KBM-7 (cell line): ENCODE measurements at regions not wholly inside any gene's neighbourhood (a gene's known extent, or its start where the extent isn't known, plus 50 kb on each side); places are given as distances from the start of the nearest gene placed in this dataset.
"Not testable (repeated sequence)": the region's sequence is repeated elsewhere in the genome, so short reads cannot be mapped to it uniquely, and the experiment has no call there.

Experiments
- DNase-seq: peaks from one replicate; pipeline ENCODE4 v3.0.0-alpha.2; 2015
- in situ Hi-C: fragments of 300-500 bp; cut with MboI; formaldehyde crosslinking; loops from 2 replicates; pipeline ENCODE4 v1.14.3; 2020; ENCODE audit warnings: low sequenced_read_pairs, low pct_unique_long_range_greater_than_20kb, mixed read lengths

DNA sequence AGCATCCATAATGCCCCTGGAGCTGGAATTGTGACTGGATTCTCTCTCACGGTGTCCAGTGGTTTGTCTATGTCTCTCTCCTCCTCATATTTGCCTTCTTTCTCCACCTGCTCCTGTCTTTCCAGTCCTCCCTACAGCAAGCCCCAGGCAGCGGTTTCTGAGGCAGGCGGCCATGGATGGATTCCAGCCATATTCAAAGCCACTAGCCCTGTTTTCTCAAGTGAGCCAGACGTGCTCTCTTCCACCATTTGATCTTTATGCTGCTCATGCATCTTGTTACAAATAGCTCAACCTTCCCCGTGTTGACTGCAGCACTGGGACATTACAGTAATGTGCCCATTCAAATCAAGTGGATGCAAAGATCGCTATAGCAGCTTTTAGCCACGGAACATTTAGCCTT is 387.2 kb upstream of the PODXL start:
- in situ Hi-C loops, result no loop called here

DNA sequence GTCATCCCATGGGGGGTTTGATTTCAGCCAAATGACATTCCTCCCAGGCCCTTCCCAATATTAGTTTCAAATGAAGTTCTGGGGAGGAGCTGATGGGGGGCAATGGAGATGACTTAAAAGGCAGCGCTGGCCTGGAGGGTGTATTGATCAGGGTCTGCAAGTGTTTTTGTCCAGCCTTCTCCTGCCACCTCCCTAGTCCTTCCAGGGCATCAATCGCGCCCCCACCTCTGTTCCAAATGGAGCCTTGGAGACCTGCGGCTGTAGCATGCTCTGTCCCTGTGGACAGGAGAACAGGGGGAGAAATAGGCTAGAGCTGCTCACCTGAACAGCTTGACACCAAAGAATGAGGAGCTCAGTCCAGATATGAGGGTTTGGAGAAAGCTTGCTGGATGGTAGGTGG is 386.8 kb upstream of the PODXL start:
- DNase-seq, result no peak
- in situ Hi-C loops, result no loop called here

More for the DNA sequence above, 387.2 kb upstream of the PODXL start:
- no peak for DNase-seq

DNA sequence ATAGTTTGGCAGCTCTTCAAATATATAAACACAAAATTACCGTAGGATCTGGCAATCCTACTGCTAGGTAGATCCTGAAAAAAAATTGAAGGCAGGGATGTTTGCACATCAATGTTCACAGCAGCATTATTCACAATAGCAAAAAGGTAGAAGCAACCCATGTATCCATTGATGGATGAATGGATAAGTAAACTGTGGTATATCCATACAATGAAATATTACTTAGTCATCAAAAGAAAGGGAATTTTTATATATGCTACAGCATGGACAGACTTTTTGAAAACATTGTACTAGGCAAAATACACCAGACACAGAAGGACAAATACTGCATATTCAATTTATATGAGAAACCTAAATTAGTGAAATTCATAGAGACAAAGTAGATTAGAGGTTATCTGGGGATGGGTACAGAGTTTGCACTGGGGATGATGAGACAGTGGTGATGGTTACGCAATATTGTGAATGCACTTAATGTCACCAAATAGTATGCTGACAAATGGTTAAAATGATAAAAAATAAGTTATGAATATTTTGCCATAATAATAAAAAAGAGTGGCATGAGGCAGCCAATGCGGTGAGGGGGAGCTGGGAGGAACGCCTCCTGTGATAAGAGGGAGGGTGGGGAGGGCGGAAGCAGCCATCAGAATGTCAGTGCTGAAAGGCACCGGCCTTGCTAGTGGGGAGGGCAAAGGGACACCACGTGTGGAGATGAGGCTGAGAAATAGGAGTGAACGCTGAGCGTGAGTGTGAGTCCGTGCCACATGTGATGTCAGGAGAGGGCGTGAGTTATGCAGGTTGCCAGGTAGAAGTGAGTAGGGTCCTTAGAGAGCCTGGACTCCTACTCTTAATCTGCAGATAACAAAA is 386.1 kb upstream of the PODXL start:
- in situ Hi-C loops, result no loop called here
- no peak for DNase-seq

DNA sequence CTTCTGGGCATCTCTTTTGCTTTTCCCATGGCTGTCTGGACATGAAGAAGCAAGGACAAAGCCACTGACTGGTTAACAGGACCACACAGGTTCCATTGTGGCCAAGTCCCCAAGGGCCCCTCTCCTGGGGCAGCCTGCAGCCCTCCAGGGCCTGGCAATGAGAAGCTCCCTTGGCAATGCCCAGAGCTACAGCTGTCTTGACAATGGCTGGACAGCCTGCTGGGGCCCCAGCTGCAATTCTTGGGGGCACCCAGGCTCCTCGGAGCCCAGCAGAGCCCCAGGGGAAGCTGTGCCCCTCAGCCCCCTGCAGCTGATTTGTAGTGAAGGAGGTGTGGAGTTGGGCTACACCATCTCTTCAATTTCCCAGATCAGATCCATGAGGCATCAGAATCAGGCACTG is 384.9 kb upstream of the PODXL start:
- in situ Hi-C loops, result no loop called here
- DNase-seq, result no peak

DNA sequence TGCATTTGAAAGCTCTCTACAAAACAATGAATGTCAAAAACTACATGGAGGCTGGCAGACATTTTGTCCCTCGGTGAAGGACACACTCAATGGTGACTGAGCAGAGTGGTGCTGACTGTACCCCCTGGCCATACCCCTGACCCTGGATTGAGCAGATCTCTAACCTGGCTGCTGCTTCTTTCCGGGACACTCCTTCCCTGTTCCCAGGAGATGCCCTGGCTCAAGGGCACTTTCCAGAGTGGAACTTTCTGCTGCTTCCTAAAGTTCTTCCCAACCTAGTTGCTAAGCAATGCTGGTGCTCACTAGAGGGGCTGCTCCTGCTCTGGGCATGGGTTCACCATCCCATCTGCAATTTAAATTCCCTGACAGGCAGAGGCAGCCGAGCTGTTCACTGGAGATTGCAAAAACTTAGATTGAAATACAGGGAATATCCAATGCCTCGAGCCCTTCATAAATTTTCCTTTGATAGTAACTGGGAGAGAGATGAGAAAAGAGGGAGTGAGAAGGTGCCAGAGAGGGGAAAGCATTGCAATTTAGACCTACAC is 384.3 kb upstream of the PODXL start:
- in situ Hi-C loops, result no loop called here
- no peak for DNase-seq

DNA sequence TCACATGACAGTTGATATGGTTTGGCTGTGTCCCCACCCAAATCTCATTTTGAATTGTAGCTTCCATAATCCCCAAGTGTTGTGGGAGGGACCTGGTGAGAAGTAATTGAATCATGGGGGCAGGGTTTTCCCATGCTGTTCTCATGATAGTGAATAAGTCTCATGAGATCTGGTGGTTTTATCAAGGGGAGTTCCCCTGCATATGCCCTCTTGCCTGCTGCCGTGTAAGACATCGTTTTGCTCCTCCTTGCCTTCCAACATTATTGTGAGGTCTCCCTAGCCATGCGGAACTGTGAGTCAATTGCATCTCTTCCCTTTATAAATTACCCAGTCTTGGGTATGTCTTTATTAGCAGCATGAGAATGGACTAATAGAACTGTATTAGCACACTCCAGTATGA is 382.4 kb upstream of the PODXL start:
- DNase-seq, in situ Hi-C loops: not testable (repeated sequence)

DNA sequence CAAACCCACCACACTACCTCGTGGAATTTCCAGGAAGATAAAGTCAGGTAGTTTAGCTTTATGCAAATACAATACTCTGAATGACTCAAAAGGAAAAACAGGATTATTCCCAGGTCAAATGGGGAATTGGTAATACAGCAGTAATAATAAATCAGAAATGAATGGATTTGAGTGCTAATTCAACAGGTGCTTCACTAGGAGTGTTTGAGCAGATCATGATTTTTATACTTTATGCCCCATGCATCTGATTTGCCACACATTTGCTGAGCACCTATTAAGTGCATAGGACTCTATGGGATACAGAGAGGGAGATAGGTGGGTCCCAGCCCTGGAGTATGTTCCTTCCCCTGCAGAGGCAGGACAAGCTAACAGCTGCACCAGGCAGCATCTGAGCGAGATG is 381.4 kb upstream of the PODXL start:
- no peak for DNase-seq
- in situ Hi-C loops, result no loop called here

DNA sequence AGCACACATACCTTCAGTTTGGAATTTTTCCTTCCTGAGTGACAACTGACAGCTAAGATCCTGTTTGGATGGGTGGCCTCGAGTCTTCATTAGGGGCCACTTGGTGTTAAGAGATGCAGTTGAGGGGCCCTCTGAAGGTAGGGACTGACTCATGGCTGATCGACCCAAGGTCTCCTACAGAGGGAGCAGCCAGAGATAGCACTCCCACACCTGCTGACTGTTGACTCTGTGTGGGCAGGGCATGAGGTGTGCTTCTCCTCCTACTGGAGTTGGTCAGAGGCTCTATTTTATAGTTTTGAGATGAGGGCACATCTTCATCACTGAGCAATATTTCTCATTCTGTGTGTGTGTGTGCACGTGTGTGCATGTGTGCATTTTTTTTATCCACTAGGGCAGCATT is 378.8 kb upstream of the PODXL start:
- no peak for DNase-seq
- in situ Hi-C loops, result no loop called here

DNA sequence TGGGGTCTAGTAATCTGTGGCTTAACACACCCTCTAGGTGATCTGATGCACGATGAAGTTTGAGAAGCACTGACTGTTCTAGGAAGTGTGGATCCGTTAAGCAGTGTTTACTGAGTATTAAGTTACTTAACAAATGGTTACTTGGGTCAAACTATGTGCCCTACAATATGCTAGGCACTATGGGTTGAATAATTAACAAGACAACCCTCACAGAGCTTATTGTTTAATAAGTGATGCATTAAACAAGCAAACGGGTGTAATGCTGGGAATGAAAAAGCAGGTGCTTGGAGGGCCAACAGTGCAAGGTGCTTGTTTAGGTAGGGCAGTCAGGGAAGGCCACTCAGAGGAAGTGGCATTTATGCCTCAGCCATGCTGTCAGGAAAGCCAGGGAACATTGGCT is 378.0 kb upstream of the PODXL start:
- no peak for DNase-seq
- in situ Hi-C loops, result no loop called here

DNA sequence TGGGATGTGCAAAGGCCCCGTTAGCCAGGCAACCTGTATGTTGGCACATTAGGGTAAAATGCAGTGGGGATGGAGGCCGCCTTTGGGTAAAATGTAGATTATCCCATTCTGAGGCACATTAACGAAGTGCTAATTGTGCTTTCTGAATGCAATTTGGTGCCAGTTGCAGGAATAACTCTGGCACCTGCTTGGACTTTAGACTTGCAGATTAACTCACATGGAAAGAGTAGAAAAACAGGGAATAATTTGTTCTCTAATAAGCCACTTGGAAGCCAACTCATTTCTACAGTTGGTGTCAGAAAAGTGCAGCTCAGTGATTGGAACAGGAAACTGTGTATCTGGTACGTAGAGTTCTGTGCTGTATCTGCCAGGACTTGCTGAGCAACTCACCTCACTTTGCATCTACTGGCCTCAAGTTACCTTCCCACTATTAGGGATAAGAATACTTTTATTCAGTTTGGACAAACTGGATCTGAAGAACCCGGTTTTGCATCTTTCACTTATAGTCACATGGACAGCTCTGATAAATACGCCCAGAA is 377.4 kb upstream of the PODXL start:
- no peak for DNase-seq
- in situ Hi-C loops, result no loop called here

DNA sequence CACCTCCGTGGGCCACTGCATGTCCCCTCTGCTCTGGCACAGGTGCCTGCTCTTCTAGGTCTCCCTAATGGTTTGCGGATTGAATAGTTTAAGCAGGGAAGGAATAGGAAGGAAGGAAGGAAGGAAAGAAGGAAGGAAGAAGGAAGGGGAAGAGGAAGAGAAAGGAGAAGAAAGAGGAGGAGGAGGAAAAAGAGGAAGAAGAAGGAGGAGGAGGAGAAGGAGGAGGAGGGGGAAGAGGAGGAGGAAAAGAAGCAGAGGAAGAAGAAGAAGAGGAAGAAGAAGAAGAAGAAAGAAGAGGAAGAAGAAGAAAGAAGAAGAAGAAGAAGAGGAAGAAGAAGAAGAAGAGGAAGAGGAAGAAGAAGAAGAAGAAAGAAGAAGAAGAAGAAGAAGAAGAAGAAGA is 376.8 kb upstream of the PODXL start:
- DNase-seq, in situ Hi-C loops: not testable (repeated sequence)

DNA sequence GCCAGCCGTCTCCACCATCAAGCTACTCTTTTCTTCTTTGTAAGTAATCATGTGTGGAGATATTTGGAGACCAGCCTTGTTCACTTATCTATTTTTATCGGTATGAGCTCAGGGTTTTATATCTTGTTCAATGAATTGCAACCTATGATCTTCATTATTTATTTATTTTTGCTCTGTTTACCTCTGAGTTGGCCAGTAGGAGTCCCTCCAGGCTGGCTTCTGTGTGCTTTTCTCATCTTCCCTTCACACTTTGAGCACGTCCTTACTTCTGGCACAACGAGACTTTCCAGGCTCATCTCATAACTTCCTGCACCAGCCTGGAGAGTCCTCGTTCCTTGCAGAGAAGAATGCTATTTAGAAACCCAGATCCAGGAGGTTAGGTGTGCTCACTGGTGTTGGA is 375.8 kb upstream of the PODXL start:
- no peak for DNase-seq
- in situ Hi-C loops, result no loop called here

DNA sequence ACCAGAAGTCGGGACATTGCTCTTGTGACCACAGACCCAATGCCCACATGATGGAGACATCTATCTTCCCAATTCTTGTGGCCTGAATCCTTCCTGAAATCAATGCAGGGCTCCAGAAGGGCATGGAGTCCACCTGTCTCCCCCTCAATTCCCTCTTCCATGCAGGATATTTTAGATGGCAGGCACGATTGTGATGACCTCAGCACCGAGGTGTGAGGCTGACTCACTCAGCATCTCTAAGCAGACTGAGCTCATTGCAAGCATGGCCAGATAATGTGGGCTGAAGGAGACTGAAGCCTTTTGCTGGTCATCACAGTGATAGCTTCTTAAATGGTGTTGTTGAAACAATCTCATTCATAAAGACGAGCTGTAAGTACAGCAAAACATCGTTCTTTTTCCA is 374.9 kb upstream of the PODXL start:
- no peak for DNase-seq
- in situ Hi-C loops, result no loop called here

DNA sequence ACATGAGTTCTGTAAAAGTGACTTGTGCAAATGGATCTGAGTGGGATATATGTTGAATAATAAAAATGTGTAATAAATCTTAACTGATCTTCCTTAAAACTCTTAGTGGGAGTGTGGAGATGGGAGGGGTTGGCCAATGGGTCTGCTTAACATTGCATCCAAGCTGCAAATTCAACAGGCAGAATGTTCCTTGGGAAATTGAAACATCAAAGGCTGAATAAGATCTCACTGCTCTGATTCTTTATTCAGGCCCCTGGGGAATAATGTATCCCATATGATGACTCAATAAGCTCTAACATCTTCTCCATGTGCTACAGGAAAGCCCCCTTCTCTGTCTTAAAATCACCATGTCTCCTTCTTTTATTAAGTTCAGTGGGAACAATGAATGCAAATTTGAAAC is 373.2 kb upstream of the PODXL start:
- no peak for DNase-seq
- in situ Hi-C loops, result no loop called here

DNA sequence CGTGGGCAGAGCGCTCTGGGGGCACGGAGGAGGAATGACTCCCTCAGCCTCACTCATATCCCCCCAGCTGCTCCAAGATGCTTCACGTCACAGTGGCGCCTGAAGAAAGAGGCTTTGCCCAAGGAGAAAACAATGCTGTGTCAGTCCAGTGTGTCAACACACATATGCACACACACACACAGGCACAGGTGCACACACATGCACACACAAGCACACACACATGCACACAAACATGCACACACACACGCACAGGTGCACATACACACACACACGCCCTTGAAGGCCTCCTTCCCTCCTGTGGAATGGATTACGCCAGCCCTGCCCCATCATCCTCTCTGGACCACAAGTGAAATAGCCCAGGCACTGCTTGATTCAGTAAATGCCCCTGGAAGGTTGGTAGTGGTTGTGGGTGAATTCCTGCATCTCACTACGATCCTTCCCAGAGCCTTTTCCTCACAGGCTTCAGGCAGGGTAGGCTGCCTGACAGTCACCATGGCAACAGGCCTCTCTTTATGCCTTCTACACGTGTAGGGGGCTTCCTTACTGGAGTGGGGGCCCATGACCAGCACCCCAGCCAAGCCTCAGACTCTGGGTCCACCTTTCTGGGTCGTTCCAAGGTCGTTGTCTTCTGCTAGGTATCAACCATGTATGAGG is 371.5 kb upstream of the PODXL start:
- DNase-seq, result no peak
- in situ Hi-C loops, result no loop called here

DNA sequence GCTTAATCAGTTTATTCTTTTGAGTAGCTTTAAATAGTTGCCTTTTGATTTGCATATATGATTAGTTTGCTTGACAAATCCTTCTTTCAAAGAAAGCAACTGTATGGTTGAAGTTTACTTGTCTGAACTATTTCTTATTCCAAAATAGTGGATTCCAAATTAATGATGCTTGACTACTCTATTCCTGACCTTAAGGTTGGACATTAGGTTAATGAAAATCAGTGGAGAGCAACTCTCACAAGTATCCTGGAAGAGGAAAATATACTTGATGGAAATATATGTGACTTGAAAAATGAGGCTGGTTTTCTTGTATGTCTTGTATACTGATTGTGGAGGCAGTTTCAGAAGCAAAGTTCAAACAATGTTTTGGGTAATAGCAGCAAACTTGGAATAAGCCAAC is 369.2 kb upstream of the PODXL start:
- in situ Hi-C loops, result no loop called here

DNA sequence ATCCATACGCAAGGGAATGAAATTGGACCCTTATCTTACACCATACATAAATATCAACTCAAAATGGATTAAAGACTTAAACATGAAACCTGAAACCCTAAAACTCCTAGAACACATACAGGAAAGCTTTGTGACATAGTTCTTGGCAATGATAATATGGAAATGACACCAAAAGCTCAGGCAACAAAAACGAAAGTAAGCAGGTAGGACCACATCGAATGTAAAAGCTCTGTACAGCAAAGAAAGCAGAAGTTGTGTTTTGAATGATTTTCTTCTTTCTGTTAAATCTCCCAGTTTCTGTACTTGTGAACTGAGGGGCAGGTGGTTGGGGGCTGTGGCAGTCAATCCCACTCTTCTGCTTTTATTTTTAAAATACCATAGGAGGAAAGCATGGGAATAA is 368.4 kb upstream of the PODXL start:
- in situ Hi-C loops, result no loop called here
- DNase-seq, result no peak

More for the DNA sequence above, 369.2 kb upstream of the PODXL start:
- DNase-seq, result no peak

DNA sequence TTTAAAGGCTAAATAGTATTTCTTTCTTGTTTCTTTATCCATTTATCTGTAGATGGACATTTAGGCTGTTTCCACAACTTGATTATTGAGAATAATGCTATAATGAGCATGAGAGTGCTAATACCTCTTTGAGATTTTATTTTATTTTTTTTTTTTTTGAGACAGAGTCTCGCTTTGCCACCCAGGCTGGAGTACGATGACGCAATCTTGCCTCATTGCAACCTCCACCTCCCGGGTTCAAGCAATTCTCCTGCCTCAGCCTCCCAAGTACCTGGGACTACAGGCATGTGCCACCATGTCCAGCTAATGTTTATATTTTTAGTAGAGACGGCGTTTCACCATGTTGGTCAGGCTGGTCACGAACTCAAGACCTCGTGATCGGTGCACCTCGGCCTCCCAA is 366.5 kb upstream of the PODXL start:
- in situ Hi-C loops, result not testable (repeated sequence)

DNA sequence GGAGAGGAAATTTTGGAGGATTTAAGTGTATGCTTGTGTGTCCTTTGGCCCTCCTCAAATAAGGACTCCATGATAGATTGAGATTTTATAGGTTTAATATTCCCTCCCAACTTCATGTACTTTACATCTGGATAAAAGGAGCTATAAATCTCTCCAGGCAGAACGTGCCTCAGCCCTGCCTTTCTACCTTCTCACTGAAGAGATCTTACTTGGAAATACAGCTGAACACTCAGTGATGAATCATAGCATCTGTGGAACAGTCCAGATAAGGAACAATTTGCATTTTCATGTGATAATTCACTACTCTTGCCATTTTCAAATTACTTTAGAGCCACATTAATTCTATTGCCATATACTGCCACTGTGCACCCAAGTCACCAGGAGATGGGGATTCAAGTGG is 364.6 kb upstream of the PODXL start:
- DNase-seq, result no peak
- in situ Hi-C loops, result no loop called here

More for the DNA sequence above, 366.5 kb upstream of the PODXL start:
- DNase-seq, result not testable (repeated sequence)
